ENCODE measurements at regions not wholly inside any gene's neighbourhood (a gene's known extent, or its start where the extent isn't known, plus 50 kb on each side); places are given as distances from the start of the nearest gene placed in this dataset.

DNA sequence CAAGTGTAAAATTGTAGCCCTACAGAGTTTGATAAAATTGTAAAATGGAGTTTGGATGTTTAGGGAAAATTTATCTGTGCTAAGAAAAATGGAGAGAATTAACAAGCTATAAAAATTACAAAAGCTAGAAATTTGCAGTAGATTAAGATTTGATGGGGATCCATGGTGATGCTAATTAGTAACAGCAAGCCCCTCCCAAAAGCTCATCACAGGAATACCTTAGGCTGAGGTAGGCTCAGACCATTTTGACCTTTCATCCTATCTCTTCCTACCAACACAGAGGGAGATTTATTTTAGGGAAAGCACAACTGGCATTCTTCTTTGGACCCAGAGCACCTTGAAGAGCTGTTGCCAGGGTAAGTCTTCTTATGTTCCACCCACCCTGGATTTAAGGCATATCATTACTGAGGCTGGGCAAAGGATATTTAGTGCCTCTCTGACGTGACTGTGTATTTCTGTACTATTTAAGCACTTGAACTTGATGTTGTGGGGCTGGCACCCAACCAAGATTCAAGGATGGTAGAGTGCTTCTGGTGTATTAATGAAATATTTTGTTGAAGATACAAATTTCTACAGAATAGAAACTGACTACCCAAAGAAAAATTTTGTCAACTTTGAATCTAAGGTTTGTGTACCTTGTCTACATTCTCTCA lies 70.8 kb upstream of the SLC39A10 start:
- TF ChIP-seq, protein P1, sequence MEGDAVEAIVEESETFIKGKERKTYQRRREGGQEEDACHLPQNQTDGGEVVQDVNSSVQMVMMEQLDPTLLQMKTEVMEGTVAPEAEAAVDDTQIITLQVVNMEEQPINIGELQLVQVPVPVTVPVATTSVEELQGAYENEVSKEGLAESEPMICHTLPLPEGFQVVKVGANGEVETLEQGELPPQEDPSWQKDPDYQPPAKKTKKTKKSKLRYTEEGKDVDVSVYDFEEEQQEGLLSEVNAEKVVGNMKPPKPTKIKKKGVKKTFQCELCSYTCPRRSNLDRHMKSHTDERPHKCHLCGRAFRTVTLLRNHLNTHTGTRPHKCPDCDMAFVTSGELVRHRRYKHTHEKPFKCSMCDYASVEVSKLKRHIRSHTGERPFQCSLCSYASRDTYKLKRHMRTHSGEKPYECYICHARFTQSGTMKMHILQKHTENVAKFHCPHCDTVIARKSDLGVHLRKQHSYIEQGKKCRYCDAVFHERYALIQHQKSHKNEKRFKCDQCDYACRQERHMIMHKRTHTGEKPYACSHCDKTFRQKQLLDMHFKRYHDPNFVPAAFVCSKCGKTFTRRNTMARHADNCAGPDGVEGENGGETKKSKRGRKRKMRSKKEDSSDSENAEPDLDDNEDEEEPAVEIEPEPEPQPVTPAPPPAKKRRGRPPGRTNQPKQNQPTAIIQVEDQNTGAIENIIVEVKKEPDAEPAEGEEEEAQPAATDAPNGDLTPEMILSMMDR (IDR thresholded peaks at IDR 0.05; ENCODE audit: poor library complexity): no peak
- no peak for TF ChIP-seq EZH2 (IDR thresholded peaks at IDR 0.05; ENCODE audit: borderline replicate concordance)

All from hepatocyte (in vitro differentiated cells).